ENCODE measurements at regions not wholly inside any gene's neighbourhood (a gene's known extent, or its start where the extent isn't known, plus 50 kb on each side); places are given as distances from the start of the nearest gene placed in this dataset.

DNA sequence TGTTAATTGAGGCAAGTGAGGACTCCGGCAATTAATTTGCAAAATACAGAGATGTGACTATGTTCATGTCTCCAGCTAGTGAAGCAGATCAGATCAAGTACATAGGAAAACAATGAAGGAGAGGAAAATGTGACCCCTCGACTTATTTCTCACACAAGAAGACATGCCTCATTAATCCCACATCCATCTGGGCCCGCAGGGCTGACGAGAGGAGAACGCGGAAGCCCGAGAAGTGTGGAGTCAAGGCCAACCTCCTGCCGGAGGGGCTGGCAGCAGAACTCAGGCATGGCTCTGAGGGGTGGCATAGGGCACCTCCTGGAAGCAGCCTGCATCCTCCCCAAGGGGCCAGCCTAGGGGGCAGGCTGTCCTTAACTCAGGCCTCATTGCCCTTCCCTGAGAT lies 54.4 kb downstream of the ZNF503 start:
- no peak for DNase-seq (ENCODE audit: low read depth in 3 of 3)

GRCh38 chr10:75345738-75346137 lies 55.8 kb downstream of the ZNF503 start:
- no peak for DNase-seq (ENCODE audit: low read depth in 3 of 3)

DNA sequence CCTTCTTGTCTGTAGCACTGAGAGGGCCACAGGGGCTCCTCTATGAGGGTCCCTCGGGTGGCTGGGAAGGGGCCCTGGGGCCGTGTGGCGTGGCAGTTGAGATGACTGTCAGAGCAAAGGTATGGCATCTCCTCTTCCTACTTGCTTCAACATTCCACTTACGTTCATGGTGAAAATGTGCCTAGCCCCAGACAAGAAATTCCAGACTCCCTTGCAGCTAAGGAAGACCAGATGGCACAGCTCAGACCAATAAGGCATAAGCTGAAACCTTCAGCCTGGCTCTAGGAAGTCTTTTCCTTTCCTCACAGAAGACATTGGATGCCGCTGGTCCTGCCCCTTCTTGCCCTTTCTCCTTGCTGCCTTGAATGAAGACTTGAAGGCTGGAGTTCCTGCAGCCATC lies 57.4 kb downstream of the ZNF503 start:
- DNase-seq (ENCODE audit: low read depth in 3 of 3): no peak

DNA sequence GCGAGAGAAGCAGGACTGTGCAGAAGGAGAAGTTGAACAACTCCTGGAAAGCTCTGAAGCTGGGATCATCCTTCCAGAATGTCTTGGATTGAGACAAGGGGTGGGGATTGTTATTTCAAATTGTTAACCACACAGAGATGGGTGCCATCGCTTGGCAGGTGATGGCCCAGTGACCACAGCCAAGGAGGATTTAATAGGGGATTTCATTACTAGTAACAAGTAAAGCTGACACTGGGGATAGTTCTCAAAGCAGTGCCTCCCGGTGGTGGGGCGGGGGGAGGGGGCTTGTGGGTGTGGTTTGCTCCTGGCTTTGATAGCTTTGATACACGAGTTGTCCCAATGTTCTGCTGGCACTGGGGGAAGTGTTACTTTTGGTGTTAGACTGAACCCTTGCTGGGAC lies 59.2 kb downstream of the ZNF503 start:
- DNase-seq (ENCODE audit: low read depth in 3 of 3): no peak

DNA sequence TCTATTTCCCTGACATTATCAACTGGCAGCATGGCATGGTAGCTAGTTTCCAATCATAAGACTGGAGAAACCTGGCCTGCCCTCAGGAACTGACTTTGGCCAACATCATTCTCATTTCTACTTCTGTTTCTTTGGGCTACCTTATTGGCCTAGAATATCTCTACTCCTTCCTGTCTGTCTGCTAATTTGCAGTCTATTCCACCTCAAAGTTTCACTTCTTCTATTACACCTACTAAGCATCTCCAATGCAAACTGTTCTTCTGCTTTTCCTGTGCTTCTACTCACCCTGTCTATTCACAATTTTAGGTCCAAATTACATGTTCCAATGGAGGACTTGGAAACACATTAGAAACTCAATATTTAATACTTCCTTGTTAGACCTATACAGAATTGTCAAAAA lies 65.6 kb downstream of the ZNF503 start:
- DNase-seq (ENCODE audit: low read depth in 3 of 3): no peak

DNA sequence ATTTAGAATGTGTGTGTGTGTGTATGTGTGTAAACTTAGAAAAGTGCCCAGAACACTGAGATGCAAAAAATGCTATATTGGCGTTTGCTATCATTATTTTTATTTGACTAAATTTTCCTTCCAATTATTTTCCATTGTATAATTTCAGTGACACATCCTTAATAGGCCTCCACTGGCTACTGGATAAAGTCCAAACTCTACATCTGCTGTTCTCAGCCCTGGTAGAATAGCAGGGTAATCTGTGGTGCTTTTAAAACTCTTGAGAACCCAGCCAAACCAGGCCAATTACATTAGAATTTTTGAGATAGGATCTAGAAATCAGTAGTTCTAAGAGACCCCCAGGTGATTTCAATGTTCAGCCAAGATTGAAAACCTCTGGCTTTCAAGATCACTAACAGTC lies 66.4 kb downstream of the ZNF503 start:
- no peak for DNase-seq (ENCODE audit: low read depth in 3 of 3)

DNA sequence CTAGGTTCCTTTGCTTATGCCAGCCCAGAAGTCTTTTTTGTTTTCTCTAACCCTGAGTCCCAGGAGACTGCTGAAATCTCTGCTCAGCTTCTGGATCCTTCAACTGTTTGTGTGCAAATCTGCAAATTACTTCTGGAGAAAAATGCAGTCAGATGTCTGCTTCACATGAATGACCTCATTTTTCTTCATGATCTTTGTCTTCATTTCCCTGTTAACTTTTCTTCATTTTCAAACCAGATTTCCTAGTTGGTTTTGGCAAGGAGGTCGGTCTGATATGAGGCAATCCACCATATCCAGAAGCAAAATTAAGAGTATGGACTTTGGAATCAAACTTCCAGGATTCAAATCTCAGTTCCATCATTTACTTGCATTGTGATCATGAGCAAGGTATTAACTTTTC lies 66.8 kb downstream of the ZNF503 start:
- DNase-seq (ENCODE audit: low read depth in 3 of 3): no peak

- DNase-seq (ENCODE audit: low read depth in 3 of 3): no peak
Observed at GRCh38 chr10:75332081-75332480, 69.5 kb downstream of the ZNF503 start.

GRCh38 chr10:75331081-75331480 lies 70.5 kb downstream of the ZNF503 start:
- no peak for DNase-seq (ENCODE audit: low read depth in 3 of 3)

DNA sequence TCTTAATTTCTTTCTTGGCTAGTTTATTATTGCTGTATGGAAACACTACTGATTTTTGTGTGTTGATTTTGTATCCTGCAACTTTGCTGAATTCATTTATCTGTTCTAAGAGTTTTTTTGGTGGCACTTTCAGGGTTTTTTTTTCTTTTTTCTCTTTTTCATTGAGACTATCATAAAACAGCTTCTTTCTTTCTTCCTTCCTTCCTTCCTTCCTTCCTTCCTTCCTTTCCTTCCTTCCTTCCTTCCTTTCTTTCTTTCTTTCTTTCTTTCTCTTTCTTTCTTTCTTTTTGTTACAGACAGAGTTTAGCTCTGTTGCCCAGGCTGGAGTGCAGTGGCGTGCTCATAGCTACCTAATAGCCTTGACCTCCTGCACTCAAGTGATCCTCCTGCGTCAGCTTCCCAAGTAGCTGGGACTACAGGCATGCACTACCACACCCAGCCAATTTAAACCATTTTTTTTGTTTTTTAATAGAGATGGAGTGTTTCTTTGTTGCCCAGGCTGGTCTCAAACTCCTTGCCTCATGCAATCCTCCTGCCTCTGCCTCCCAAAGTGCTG lies 72.3 kb downstream of the ZNF503 start:
- no peak for DNase-seq (ENCODE audit: low read depth in 3 of 3)

DNA sequence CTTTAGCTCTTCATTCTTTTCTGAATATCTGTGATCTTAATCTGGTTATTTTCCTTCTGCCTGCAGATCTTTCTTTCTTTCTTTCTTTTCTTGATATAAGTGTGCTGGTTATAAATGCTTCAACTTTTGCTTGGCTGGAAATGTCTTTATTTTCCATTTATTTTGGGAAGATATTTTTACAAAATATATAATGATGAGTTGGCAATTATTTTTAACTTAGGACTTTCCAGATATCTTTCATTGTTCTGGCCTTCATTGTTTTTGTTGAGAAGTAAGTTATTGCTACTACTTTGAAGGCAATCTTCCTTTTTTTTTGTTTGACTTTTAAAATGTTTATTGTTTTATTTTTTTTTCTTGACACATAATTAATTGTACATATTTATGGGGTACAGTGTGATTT lies 75.3 kb downstream of the ZNF503 start:
- DNase-seq (ENCODE audit: low read depth in 3 of 3): no peak

- no peak for DNase-seq (ENCODE audit: low read depth in 3 of 3)
Observed at GRCh38 chr10:75319274-75319673, 82.3 kb downstream of the ZNF503 start.

- no peak for DNase-seq (ENCODE audit: low read depth in 3 of 3)
Observed at GRCh38 chr10:75314570-75314969, 78.8 kb upstream of the COMTD1 start.

DNA sequence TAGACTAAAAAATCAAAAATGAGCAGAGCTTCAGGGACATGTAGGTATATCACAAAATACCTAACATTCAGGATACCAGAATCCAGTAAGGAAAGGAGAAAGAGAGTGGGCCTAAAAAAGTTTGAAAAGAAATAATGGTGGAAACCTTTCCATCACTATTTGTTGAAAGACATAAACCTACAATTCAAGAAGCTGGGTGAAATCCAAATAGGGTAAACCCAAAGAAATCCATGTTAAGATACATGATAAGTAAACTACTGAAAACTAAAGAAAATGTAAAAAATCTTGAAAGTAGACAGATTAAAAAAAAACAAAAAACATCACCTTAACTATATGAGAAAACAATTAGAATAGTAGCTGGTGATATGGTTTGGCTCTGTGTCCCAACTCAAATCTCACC lies 76.7 kb upstream of the COMTD1 start:
- no peak for DNase-seq (ENCODE audit: low read depth in 3 of 3)

- DNase-seq (ENCODE audit: low read depth in 3 of 3): no peak
Observed at GRCh38 chr10:75305675-75306074, 69.9 kb upstream of the COMTD1 start.

GRCh38 chr10:75304741-75305390 lies 69.1 kb upstream of the COMTD1 start:
- DNase-seq (ENCODE audit: low read depth in 3 of 3): no peak

DNA sequence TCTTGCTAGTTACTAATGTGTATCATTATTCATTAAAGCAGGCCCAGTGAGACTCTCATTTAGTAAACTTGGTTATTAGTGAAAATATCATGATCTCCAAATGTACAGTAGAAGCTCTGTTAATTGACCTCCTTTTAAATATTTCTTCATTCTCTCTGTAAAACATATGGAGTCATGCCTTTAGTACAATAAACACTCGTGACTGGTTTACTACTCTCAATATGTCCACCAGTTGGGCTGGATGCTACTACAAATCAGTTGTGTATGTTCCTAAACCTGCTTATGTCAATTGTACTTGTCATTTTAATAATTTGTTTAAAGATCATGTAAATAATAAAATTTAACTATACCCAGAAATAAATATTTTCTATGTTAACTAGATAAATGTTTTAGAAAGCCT lies 68.6 kb upstream of the COMTD1 start:
- no peak for DNase-seq (ENCODE audit: low read depth in 3 of 3)

DNA sequence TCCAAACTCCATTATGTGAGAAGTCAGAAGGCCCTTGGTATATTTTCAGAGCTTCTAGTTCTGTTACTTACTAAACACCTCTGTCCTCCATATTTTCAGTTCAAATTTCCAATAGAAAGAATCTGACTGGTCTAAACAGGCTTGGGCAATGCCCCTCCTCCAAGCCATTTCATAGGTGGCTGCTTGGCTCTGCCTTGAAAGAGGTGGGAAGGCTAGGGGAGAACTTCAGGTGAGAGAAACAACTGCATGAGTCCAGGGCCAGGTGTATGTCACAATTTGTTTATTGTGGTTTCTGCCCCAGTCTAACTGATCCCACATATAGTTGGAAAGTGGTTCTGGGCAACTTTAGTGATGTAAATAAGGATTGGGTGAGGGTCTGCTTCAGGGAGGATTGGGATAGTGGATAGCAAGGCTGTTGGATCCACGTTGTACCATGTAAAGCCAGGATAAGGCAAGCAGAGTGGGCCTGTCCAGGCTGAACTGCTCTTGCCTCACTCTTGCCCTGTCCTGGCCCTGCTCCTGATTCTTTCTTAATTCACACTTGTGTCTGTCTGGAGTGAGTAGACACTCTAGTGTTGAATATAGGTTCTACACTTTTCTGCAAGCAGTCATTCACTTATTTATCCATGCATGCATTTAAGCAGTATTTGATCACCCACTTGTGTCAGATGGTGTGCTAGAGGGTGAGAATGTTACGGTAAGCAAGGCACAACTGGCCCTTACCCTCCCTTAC lies 67.5 kb upstream of the COMTD1 start:
- DNase-seq (ENCODE audit: low read depth in 3 of 3): no peak

DNA sequence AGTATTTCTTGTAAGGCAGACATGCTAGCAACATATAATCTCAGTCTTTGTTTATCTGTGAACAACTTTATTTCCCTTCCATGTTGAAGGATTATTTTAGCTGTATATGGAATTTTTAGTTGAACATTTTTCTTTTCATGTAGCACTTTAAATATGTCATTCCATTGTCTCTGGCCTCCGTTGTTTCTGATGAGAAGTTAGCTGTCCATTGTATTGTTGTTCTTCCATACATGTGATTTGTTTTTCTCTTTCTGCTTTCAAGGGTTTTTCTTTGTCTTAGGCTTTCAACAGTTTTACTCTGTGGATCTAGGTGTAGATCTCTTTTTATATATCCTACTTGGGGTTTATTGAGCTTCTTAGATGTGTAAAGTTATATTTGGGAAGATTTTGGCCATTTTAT lies 66.3 kb upstream of the COMTD1 start:
- DNase-seq (ENCODE audit: low read depth in 3 of 3): no peak

DNA sequence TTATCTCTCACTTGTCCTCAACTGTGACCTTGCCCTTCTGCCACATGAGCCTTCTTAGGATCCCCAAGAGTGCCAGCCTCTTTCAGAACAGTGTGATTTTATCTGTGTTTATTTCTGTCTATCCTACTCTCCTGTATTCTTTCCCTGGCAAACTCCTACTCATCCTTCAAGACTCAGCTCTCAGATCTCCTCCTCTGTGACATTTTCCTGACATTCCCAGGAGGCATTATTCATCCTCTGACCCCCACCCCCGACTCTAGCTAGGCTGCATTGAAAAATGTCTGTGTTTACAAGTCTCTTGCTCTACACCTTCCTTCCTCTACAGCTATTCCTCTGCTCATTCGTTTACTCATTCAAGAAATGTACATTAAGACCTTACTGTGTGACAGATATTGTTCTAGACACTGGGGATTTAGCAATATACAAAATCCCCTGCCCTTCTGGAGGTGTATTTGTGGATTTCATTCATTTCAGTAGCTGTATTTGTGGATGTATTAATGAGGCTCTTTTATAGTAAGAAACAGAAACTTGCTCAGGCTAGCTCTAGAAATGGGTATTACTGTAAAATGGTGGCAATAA lies 61.4 kb upstream of the COMTD1 start:
- DNase-seq (ENCODE audit: low read depth in 3 of 3): no peak

DNA sequence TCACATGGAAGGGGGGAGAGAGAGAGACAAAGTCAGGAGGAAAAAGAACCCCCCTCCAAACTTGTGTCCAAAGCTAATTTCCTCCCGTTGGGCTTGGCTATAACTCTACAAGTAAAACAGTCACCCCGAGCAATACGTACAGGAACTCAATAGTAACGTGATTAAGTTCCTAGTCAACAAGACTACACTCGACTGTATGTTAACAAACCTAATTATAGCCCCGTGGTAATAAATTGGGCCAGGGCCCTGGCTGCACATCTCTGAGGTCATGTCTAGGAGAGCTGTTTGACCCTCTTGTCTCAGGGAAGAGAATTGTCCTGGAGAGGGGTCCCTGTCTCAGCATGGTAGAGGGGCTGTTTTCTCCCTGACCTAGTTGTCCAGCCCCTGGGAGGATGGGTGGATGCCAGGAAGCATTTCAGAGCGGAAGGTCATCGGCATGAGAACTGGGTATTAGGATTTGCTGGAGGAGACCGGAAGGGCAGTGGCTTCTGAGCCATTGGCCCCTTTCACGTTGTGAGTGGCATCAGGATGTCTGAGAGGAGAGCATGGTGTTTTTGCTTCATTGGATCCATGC lies 60.2 kb upstream of the COMTD1 start:
- no peak for DNase-seq (ENCODE audit: low read depth in 3 of 3)

DNA sequence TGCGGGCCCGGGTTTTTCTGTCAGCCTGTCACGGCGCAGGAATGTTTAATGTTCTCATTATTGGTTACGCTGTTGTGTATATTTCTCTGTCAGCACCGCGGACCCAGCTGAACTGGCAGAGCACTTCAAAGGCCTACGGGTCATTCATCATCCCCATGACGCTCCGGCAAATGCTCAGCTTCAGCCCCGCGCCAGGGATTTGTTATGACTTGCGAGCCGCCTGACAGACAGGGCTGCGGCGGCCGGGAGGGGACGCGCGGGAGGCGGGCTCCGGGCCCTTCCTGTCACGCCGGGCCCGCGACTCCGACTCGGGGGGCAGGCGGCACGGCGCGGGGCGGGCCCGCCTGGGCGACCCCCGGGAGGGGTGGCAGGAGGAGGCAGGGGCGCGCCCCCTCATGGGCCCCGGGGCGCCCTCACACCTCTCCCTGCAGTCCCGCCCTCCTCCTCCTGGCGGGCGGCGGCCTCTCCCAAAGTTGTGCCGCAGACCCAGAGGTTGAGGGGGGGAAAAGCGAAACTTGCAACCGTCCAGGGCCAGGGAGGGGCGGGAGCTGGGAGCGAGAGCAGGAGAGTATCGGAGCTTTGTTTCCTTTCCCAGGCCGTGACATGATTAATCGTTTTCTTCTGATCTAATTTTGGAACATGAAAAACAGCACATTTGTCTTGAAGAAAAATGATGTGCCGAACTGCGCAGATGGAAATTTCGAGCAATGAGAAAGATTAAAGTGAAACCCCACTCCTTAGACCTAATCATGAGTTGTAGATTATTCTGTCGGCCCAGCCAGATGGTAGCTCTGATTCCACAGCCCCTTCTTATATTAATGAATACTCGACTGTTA lies 59.3 kb upstream of the COMTD1 start:
- DNase-seq (ENCODE audit: low read depth in 3 of 3): peak; percentile 23 to 35 (median 33)

All from stimulated activated CD4-positive, alpha-beta T cell treated with anti-CD3 and anti-CD28 coated beads, TNF-alpha, amount 100 ng/mL, for 4 hours (primary cell).